Neural progenitor cell (in vitro differentiated cells): ENCODE measurements at regions not wholly inside any gene's neighbourhood (a gene's known extent, or its start where the extent isn't known, plus 50 kb on each side); places are given as distances from the start of the nearest gene placed in this dataset.

Source experiments
- EZH2 ChIP-seq: fragments of 200-600 bp; sonication (generic); IDR thresholded peaks from 2 replicates; pipeline ENCODE4 v1.6.1; 2017; ENCODE audit warnings: antibody characterized with exemption, mild to moderate bottlenecking, moderate library complexity
- EZH2phosphoT487 ChIP-seq: fragments of 200-600 bp; sonication (generic); IDR thresholded peaks from 2 replicates; pipeline ENCODE4 v1.6.1; 2017; ENCODE audit warnings: antibody characterized with exemption
- TF ChIP-seq, protein P1 (sequence below): fragments of 200-600 bp; sonication (generic); IDR thresholded peaks from 2 replicates; pipeline ENCODE4 v1.5.1; 2017; ENCODE audit warnings: antibody characterized with exemption, mild to moderate bottlenecking

DNA sequence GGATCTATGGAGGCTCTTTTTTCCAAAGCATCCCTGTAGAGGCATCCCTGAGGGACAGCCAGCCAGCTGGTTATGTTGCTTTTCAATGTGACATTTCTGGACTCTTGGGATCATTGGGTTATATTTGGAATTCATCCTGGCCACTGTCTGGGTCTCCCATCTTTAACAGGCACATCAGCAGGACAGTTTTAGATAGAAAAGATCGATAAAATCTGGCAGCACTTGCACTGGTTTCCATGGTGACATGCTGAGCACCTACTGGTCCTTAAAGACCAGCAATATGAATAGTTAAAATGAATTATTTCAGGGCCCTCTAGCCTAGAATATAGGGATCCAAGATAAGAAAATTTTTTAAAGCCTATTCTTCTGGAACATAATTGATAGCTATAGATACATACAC is 151.6 kb downstream of the KDR start:
- TF ChIP-seq, protein P1, sequence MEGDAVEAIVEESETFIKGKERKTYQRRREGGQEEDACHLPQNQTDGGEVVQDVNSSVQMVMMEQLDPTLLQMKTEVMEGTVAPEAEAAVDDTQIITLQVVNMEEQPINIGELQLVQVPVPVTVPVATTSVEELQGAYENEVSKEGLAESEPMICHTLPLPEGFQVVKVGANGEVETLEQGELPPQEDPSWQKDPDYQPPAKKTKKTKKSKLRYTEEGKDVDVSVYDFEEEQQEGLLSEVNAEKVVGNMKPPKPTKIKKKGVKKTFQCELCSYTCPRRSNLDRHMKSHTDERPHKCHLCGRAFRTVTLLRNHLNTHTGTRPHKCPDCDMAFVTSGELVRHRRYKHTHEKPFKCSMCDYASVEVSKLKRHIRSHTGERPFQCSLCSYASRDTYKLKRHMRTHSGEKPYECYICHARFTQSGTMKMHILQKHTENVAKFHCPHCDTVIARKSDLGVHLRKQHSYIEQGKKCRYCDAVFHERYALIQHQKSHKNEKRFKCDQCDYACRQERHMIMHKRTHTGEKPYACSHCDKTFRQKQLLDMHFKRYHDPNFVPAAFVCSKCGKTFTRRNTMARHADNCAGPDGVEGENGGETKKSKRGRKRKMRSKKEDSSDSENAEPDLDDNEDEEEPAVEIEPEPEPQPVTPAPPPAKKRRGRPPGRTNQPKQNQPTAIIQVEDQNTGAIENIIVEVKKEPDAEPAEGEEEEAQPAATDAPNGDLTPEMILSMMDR = no peak
- TF ChIP-seq EZH2phosphoT487 = no peak
- no peak for TF ChIP-seq EZH2
